K562 (cell line): ENCODE measurements at regions not wholly inside any gene's neighbourhood (a gene's known extent, or its start where the extent isn't known, plus 50 kb on each side); places are given as distances from the start of the nearest gene placed in this dataset.

Source experiments
- AFF4 ChIP-seq: sonication (generic); formaldehyde crosslinking; IDR thresholded peaks from 2 replicates; pipeline ENCODE4 v1.8.0; 2023; ENCODE audit warnings: mild to moderate bottlenecking, missing genetic modification reagents
- CBFB ChIP-seq: sonication (generic); formaldehyde crosslinking; IDR thresholded peaks from 2 replicates; pipeline ENCODE4 v1.4.0; 2020; ENCODE audit warnings: mild to moderate bottlenecking, missing genetic modification reagents
- CHAMP1 ChIP-seq: fragments of 450-650 bp; IDR thresholded peaks from 2 replicates; pipeline ENCODE4 v1.6.1; 2016; ENCODE audit warnings: mild to moderate bottlenecking
- CTCF ChIP-seq, 3 experiments: IDR thresholded peaks in 2 of 3; conservative IDR thresholded peaks in 1 of 3; 2 replicates each; pipeline ENCODE4 v1.5.1; 2011 to 2012; ENCODE audit warnings: low read length in 3 of 3, mild to moderate bottlenecking in 3 of 3, control low read depth in 2 of 3, improper control_type of control experiment in 1 of 3, inconsistent platforms in 1 of 3, low read depth in 1 of 3, mixed read lengths in 1 of 3, moderate library complexity in 1 of 3; ENCODE audit not compliant: insufficient read depth in 2 of 3
- POLR2A ChIP-seq: fragments of 450-650 bp; conservative IDR thresholded peaks from 2 replicates; pipeline ENCODE4 v1.6.1; 2016
- RFX1 ChIP-seq: fragments of 450-650 bp; IDR thresholded peaks from 2 replicates; pipeline ENCODE4 v1.6.1; 2016; ENCODE audit warnings: mild to moderate bottlenecking, moderate library complexity
- SIN3A ChIP-seq, 2 experiments: fragments of 150-350 bp in 1 of 2; IDR thresholded peaks; 2 replicates each; pipeline ENCODE4 v1.6.1; 2011 to 2016; ENCODE audit warnings: borderline replicate concordance in 2 of 2, low read depth in 2 of 2, low read length in 2 of 2, mild to moderate bottlenecking in 2 of 2, moderate library complexity in 2 of 2; ENCODE audit not compliant: control insufficient read depth in 1 of 2
- SP2 ChIP-seq: IDR thresholded peaks from 2 replicates; pipeline ENCODE4 v1.6.1; 2011; ENCODE audit warnings: mild to moderate bottlenecking, low read depth, low read length, moderate library complexity; ENCODE audit not compliant: poor library complexity, severe bottlenecking; ENCODE audit errors: extremely low read depth
- STAT6 ChIP-seq: sonication (generic); formaldehyde crosslinking; IDR thresholded peaks from 2 replicates; pipeline ENCODE4 v1.8.1; 2023; ENCODE audit warnings: mild to moderate bottlenecking, missing genetic modification reagents
- TCF7L2 ChIP-seq: fragments of 150-350 bp; IDR thresholded peaks from 2 replicates; pipeline ENCODE4 v1.6.1; 2016; ENCODE audit warnings: low read depth, mild to moderate bottlenecking, low read length, moderate library complexity
- ZBTB33 ChIP-seq: sonication (generic); formaldehyde crosslinking; IDR thresholded peaks from 2 replicates; pipeline ENCODE4 v1.8.1; 2023; ENCODE audit warnings: mild to moderate bottlenecking, missing genetic modification reagents
- ZNF121 ChIP-seq: sonication (generic); formaldehyde crosslinking; conservative IDR thresholded peaks from 2 replicates; pipeline ENCODE4 v1.8.0; 2022; ENCODE audit warnings: missing genetic modification reagents
- ZNF695 ChIP-seq: fragments of 450-650 bp; formaldehyde crosslinking; IDR thresholded peaks from 2 replicates; pipeline ENCODE4 v1.4.0; 2020; ENCODE audit warnings: mild to moderate bottlenecking, moderate library complexity

- TF ChIP-seq ZNF695 (no peak), AFF4 (no peak), RFX1 (no peak), SP2 (no peak), CTCF (IDR thresholded peaks at IDR 0.05 in 2 of 3, conservative IDR thresholded peaks at IDR 0.05 in 1 of 3; ENCODE audit: insufficient read depth in 2 of 3, low read depth in 1 of 3, low read length in 3 of 3) (no peak), STAT6 (CRISPR knock-in tag) (no peak), POLR2A (no peak), CBFB (CRISPR knock-in tag) (no peak), TCF7L2 (no peak), CHAMP1 (no peak), SIN3A (IDR thresholded peaks at IDR 0.05; ENCODE audit: borderline replicate concordance in 2 of 2, control insufficient read depth in 1 of 2, low read depth in 2 of 2, low read length in 2 of 2) (no peak), ZBTB33 (CRISPR knock-in tag) (no peak), ZNF121 (CRISPR knock-in tag) (no peak)
These were observed 153.6 kb downstream of the DSEL start for GRCh38 chr18:67362906-67363305.
